ENCODE measurements at regions not wholly inside any gene's neighbourhood (a gene's known extent, or its start where the extent isn't known, plus 50 kb on each side); places are given as distances from the start of the nearest gene placed in this dataset.

GRCh38 chr5:15023846-15024245 lies 152.3 kb upstream of the ANKH start:
- TF ChIP-seq CTCF (conservative IDR thresholded peaks at IDR 0.05; ENCODE audit: low read depth, low read length) (no peak), EZH2phosphoT487 (IDR thresholded peaks at IDR 0.05; ENCODE audit: borderline replicate concordance, low read length) (no peak), EZH2 (IDR thresholded peaks at IDR 0.05; ENCODE audit: low read length, unreplicated experiment) (no peak)

All from PC-3 (cell line).